Keratinocyte (primary cell): ENCODE measurements at regions not wholly inside any gene's neighbourhood (a gene's known extent, or its start where the extent isn't known, plus 50 kb on each side); places are given as distances from the start of the nearest gene placed in this dataset.

Experiments used
- DNase-seq: peaks from one replicate; pipeline ENCODE4 v3.0.0-alpha.2; 2011; ENCODE audit warnings: low read depth, missing footprints, low spot score
- FAIRE-seq: peaks from 2 replicates; lab custom pipeline; 2011; peaks lifted over from hg19 to GRCh38; lab: Jason Lieb, UNC
- H2AFZ ChIP-seq: 2 replicates; pipeline ENCODE4 v1.6.0; 2012; ENCODE audit warnings: low read length, control low read depth, inconsistent platforms; ENCODE audit not compliant: control insufficient read depth
- H3K27ac ChIP-seq: 2 replicates; pipeline ENCODE4 v1.5.1; 2011; ENCODE audit warnings: low read length; ENCODE audit not compliant: control insufficient read depth, insufficient read depth
- H3K27me3 ChIP-seq: 3 replicates; pipeline ENCODE4 v1.6.0; 2011; ENCODE audit warnings: low read length; ENCODE audit not compliant: control insufficient read depth, insufficient read depth; ENCODE audit errors: extremely low read depth
- H3K36me3 ChIP-seq, 2 experiments: 2 replicates in 1 of 2; 3 replicates in 1 of 2; pipeline ENCODE4 v1.5.1; 2011; ENCODE audit warnings: low read length in 2 of 2, mild to moderate bottlenecking in 1 of 2; ENCODE audit not compliant: control insufficient read depth in 2 of 2, insufficient read depth in 2 of 2; ENCODE audit errors: extremely low read depth in 1 of 2
- H3K4me1 ChIP-seq: 3 replicates; pipeline ENCODE4 v1.5.1; 2011; ENCODE audit warnings: low read length; ENCODE audit not compliant: control insufficient read depth, insufficient read depth; ENCODE audit errors: extremely low read depth
- H3K4me2 ChIP-seq: 3 replicates; pipeline ENCODE4 v1.6.0; 2011; ENCODE audit warnings: low read depth, low read length; ENCODE audit not compliant: control insufficient read depth, insufficient read depth; ENCODE audit errors: extremely low read depth
- H3K4me3 ChIP-seq, 3 experiments: fragments of 200-600 bp in 1 of 3; sonication (generic) in 1 of 3; 2 replicates in 2 of 3; 3 replicates in 1 of 3; pipeline ENCODE4 v1.5.1; 2011 to 2016; ENCODE audit warnings: low read length in 3 of 3, mild to moderate bottlenecking in 3 of 3, control low read depth in 2 of 3, inconsistent platforms in 1 of 3, low read depth in 1 of 3, mixed read lengths in 1 of 3, mixed run types in 1 of 3, moderate library complexity in 1 of 3; ENCODE audit not compliant: control insufficient read depth in 2 of 3, insufficient read depth in 2 of 3; ENCODE audit errors: extremely low read depth in 1 of 3
- H3K79me2 ChIP-seq: 2 replicates; pipeline ENCODE4 v1.6.0; 2012; ENCODE audit warnings: low read length; ENCODE audit not compliant: control insufficient read depth, insufficient read depth
- H3K9ac ChIP-seq: 3 replicates; pipeline ENCODE4 v1.6.0; 2011; ENCODE audit warnings: low read length; ENCODE audit not compliant: control insufficient read depth, insufficient read depth; ENCODE audit errors: extremely low read depth
- H3K9me1 ChIP-seq: 3 replicates; pipeline ENCODE4 v1.6.0; 2011; ENCODE audit warnings: low read length; ENCODE audit not compliant: control insufficient read depth, insufficient read depth; ENCODE audit errors: extremely low read depth
- H3K9me3 ChIP-seq: 2 replicates; pipeline ENCODE4 v1.5.1; 2012; ENCODE audit warnings: low read depth, low read length; ENCODE audit not compliant: control insufficient read depth
- H4K20me1 ChIP-seq: 3 replicates; pipeline ENCODE4 v1.6.0; 2011; ENCODE audit warnings: low read length; ENCODE audit not compliant: control insufficient read depth, insufficient read depth; ENCODE audit errors: extremely low read depth
- EZH2 ChIP-seq: IDR thresholded peaks from one replicate; pipeline ENCODE4 v1.6.1; 2012; ENCODE audit warnings: inconsistent platforms, mild to moderate bottlenecking, low read length, moderate library complexity
- dilution Hi-C: fragments of 300-500 bp; cut with MboI; formaldehyde crosslinking; loops from one replicate; pipeline ENCODE4 v1.7.0; 2020; ENCODE audit warnings: low sequenced_read_pairs; ENCODE audit not compliant: extremely low pct_ligation_motif_present
- TF ChIP-seq, protein P1 (sequence below), 3 experiments: IDR thresholded peaks in 1 of 3; conservative IDR thresholded peaks in 1 of 3; optimal IDR thresholded peaks in 1 of 3; 2 replicates in 2 of 3; 3 replicates in 1 of 3; pipeline versions ENCODE3 to v1.5.1; 2011; ENCODE audit warnings: low read length in 3 of 3, mild to moderate bottlenecking in 3 of 3, moderate library complexity in 2 of 3, control low read depth in 1 of 3, inconsistent platforms in 1 of 3; ENCODE audit not compliant: insufficient read depth in 2 of 3; ENCODE audit errors: extremely low read depth in 1 of 3

DNA sequence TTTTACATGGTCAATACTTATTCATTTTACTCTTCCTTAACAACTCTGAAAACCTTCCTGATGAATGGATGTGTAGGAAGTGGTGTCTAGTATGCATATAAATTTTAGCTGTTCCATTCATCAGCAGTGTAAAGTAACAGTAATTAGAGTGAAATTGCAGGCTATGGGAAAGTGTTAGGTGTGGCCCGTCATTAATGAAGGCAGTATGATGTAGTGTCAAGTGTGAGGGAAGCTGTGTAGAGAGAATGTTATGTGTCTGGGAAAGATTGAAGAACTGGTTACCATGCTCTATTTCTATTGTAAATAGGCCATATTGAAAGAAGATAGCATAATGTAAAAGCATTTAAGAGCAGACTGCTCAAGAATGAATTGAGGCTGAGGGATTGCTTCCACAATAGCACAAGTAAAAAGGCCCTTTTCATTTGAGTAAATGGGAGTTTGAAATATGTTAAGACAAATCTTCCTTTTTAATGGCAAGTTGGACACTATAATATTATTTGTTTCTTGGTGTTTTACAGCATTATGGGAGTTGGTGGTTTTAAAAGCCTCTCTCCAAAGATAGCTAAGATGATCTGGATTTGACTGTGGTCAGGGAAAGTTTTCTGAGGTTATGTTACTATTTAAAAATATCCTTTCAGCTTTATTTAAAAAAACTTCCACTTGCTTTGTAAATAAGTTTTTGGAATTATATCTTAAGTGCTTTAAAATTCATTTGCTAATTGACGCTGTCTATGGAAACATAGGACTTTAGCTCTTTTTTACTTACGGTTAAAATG lies 401.0 kb upstream of the ZEB2 start:
- no peaks in the 10 kb centered on the region for H3K9me1 ChIP-seq
- no peaks in the 10 kb centered on the region for H3K4me1 ChIP-seq
- H2AFZ ChIP-seq: no peak overlapping the region
- dilution Hi-C loops: no loop called here
- FAIRE-seq (no peak), DNase-seq (no peak)
- no peaks in the 10 kb centered on the region for H3K36me3 ChIP-seq
- no peaks in the 10 kb centered on the region for H3K27me3 ChIP-seq
- TF ChIP-seq, protein P1, sequence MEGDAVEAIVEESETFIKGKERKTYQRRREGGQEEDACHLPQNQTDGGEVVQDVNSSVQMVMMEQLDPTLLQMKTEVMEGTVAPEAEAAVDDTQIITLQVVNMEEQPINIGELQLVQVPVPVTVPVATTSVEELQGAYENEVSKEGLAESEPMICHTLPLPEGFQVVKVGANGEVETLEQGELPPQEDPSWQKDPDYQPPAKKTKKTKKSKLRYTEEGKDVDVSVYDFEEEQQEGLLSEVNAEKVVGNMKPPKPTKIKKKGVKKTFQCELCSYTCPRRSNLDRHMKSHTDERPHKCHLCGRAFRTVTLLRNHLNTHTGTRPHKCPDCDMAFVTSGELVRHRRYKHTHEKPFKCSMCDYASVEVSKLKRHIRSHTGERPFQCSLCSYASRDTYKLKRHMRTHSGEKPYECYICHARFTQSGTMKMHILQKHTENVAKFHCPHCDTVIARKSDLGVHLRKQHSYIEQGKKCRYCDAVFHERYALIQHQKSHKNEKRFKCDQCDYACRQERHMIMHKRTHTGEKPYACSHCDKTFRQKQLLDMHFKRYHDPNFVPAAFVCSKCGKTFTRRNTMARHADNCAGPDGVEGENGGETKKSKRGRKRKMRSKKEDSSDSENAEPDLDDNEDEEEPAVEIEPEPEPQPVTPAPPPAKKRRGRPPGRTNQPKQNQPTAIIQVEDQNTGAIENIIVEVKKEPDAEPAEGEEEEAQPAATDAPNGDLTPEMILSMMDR (optimal IDR thresholded peaks at IDR 0.05 in 1 of 3, IDR thresholded peaks at IDR 0.05 in 1 of 3, conservative IDR thresholded peaks at IDR 0.05 in 1 of 3; ENCODE audit: extremely low read depth in 1 of 3, insufficient read depth in 2 of 3, low read length in 3 of 3): no peak
- TF ChIP-seq EZH2: no peak
- H3K9me3 ChIP-seq: no peaks in the 10 kb centered on the region
- H3K4me2 ChIP-seq: no peak overlapping the region
- H3K9ac ChIP-seq: no peak overlapping the region
- no peaks in the 10 kb centered on the region for H3K79me2 ChIP-seq
- no peak overlapping the region for H3K27ac ChIP-seq
- no peaks in the 10 kb centered on the region for H4K20me1 ChIP-seq
- no peak overlapping the region for H3K4me3 ChIP-seq

- Histone ChIP-seq H3K4me1 (no peaks in the 10 kb centered on the region), H3K27ac (no peak overlapping the region), H3K9me3 (no peaks in the 10 kb centered on the region), H3K9ac (no peak overlapping the region), H3K36me3 (no peaks in the 10 kb centered on the region), H4K20me1 (no peaks in the 10 kb centered on the region), H3K9me1 (no peaks in the 10 kb centered on the region), H3K27me3 (no peaks in the 10 kb centered on the region), H3K79me2 (no peaks in the 10 kb centered on the region), H2AFZ (no peak overlapping the region), H3K4me2 (no peak overlapping the region), H3K4me3 (no peak overlapping the region)
- no peak for FAIRE-seq
- TF ChIP-seq, protein P1 (optimal IDR thresholded peaks at IDR 0.05 in 1 of 3, IDR thresholded peaks at IDR 0.05 in 1 of 3, conservative IDR thresholded peaks at IDR 0.05 in 1 of 3; ENCODE audit: extremely low read depth in 1 of 3, insufficient read depth in 2 of 3, low read length in 3 of 3): no peak
- no peak for TF ChIP-seq EZH2
- no peak for DNase-seq
- dilution Hi-C loops: no loop called here
Measured at GRCh38 chr2:144914622-144915318, 394.9 kb upstream of the ZEB2 start.
